Mesenchymal stem cell (in vitro differentiated cells and primary cell): ENCODE measurements at regions not wholly inside any gene's neighbourhood (a gene's known extent, or its start where the extent isn't known, plus 50 kb on each side); places are given as distances from the start of the nearest gene placed in this dataset.

Experiments
- DNase-seq: peaks from one replicate; pipeline ENCODE4 v3.0.0-alpha.2; 2013
- H2AFZ ChIP-seq: one replicate; pipeline ENCODE4 v1.6.1; 2013; ENCODE audit warnings: low read depth, mild to moderate bottlenecking, control low read depth, inconsistent platforms, low read length, moderate library complexity
- H2AK5ac ChIP-seq: 2 replicates; pipeline ENCODE4 v1.6.1; 2013; ENCODE audit warnings: low read length, moderate library complexity, mild to moderate bottlenecking, inconsistent platforms; ENCODE audit not compliant: severe bottlenecking
- H2BK120ac ChIP-seq: one replicate; pipeline ENCODE4 v1.6.1; 2013; ENCODE audit warnings: low read depth, mild to moderate bottlenecking, inconsistent platforms, low read length, moderate library complexity
- H2BK12ac ChIP-seq, 2 experiments: one replicate each; pipeline ENCODE4 v1.6.1; 2013; ENCODE audit warnings: inconsistent platforms in 2 of 2, low read length in 2 of 2, mild to moderate bottlenecking in 2 of 2, moderate library complexity in 2 of 2, control low read depth in 1 of 2
- H2BK15ac ChIP-seq: one replicate; pipeline ENCODE4 v1.6.1; 2013; ENCODE audit warnings: mild to moderate bottlenecking, low read depth, inconsistent platforms; ENCODE audit not compliant: poor library complexity, severe bottlenecking
- H2BK5ac ChIP-seq: 2 replicates; pipeline ENCODE4 v1.6.1; 2013; ENCODE audit warnings: low read depth, mild to moderate bottlenecking, low read length, control low read depth, inconsistent platforms; ENCODE audit not compliant: poor library complexity, severe bottlenecking
- H3K14ac ChIP-seq, 2 experiments: one replicate each; pipeline ENCODE4 v1.6.1; 2013; ENCODE audit warnings: inconsistent platforms in 2 of 2, low read length in 2 of 2, control low read depth in 1 of 2, mild to moderate bottlenecking in 1 of 2, moderate library complexity in 1 of 2
- H3K18ac ChIP-seq, 2 experiments: one replicate each; pipeline ENCODE4 v1.6.1; 2013; ENCODE audit warnings: inconsistent platforms in 2 of 2, low read length in 2 of 2, control low read depth in 1 of 2, low read depth in 1 of 2, mild to moderate bottlenecking in 1 of 2
- H3K23ac ChIP-seq, 2 experiments: one replicate each; pipeline ENCODE4 v1.6.1; 2013; ENCODE audit warnings: inconsistent platforms in 2 of 2, low read length in 2 of 2, mild to moderate bottlenecking in 2 of 2, moderate library complexity in 2 of 2, control low read depth in 1 of 2
- H3K27ac ChIP-seq: 2 replicates; pipeline ENCODE4 v1.5.1; 2013; ENCODE audit warnings: mild to moderate bottlenecking, moderate library complexity, low read length, control low read depth, inconsistent platforms; ENCODE audit not compliant: poor library complexity, severe bottlenecking
- H3K27me3 ChIP-seq, 2 experiments: 2 replicates each; pipeline versions ENCODE4 v1.6.1 to v1.7.0; 2013; ENCODE audit warnings: low read length in 2 of 2, mild to moderate bottlenecking in 2 of 2, moderate library complexity in 2 of 2, control low read depth in 1 of 2, inconsistent platforms in 1 of 2; ENCODE audit not compliant: control insufficient read depth in 1 of 2, insufficient read depth in 1 of 2
- H3K36me3 ChIP-seq, 2 experiments: 2 replicates each; pipeline versions ENCODE4 v1.6.1 to v1.7.0; 2013; ENCODE audit warnings: low read length in 2 of 2, control low read depth in 1 of 2, inconsistent platforms in 1 of 2, low read depth in 1 of 2, mild to moderate bottlenecking in 1 of 2; ENCODE audit not compliant: insufficient read depth in 2 of 2, control insufficient read depth in 1 of 2
- H3K4ac ChIP-seq, 2 experiments: one replicate each; pipeline ENCODE4 v1.6.1; 2013; ENCODE audit warnings: inconsistent platforms in 2 of 2, low read length in 2 of 2, mild to moderate bottlenecking in 2 of 2, moderate library complexity in 2 of 2, control low read depth in 1 of 2, low read depth in 1 of 2
- H3K4me1 ChIP-seq: 2 replicates; pipeline ENCODE4 v1.6.1; 2013; ENCODE audit warnings: low read depth, low read length, control low read depth; ENCODE audit not compliant: control insufficient read depth, insufficient read depth
- H3K4me2 ChIP-seq: 2 replicates; pipeline ENCODE4 v1.6.1; 2013; ENCODE audit warnings: low read length, mild to moderate bottlenecking, inconsistent platforms; ENCODE audit not compliant: poor library complexity, severe bottlenecking
- H3K4me3 ChIP-seq, 2 experiments: 2 replicates each; pipeline versions ENCODE4 v1.5.1 to v1.7.0; 2013; ENCODE audit warnings: low read length in 2 of 2, mild to moderate bottlenecking in 2 of 2, control low read depth in 1 of 2, low read depth in 1 of 2; ENCODE audit not compliant: insufficient read depth in 1 of 2
- H3K79me1 ChIP-seq: replicated peaks from 2 replicates; pipeline ENCODE4 v1.6.1; 2013; ENCODE audit warnings: mild to moderate bottlenecking, control low read depth, low read length, inconsistent platforms; ENCODE audit not compliant: poor library complexity, severe bottlenecking
- H3K9ac ChIP-seq: 2 replicates; pipeline ENCODE4 v1.7.0; 2013; ENCODE audit warnings: mild to moderate bottlenecking, low read length, moderate library complexity
- H3K9me3 ChIP-seq: 2 replicates; pipeline ENCODE4 v1.7.0; 2013; ENCODE audit warnings: mild to moderate bottlenecking, low read length; ENCODE audit not compliant: control insufficient read depth
- H4K8ac ChIP-seq: one replicate; pipeline ENCODE4 v1.6.1; 2013; ENCODE audit warnings: inconsistent platforms, mild to moderate bottlenecking, low read length, moderate library complexity
- H4K91ac ChIP-seq: one replicate; pipeline ENCODE4 v1.6.1; 2013; ENCODE audit warnings: mild to moderate bottlenecking, low read length, inconsistent platforms
- WGBS: methylation state at CpG from one replicate; pipeline ENCODE4 v1.1.7; 2013; ENCODE audit warnings: mixed read lengths; 5-methylcytosine and 5-hydroxymethylcytosine counted together

DNA sequence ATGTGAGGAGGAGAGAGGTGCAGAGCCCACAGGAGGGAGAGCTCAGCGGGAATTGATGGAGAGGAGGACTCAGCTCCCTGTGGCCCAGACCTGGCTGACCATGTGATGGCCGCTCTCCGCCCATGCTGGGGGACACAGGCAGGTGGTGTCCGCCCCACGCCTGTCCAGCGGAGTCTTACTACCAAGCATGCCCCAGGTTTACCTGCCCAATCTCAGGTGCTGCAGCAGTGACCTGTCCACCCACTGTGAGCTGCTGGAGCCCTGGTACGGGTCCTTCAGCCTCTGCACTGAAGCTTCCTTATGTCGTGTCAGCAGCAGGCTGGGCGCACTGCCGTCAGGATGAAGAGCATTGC is 170.8 kb downstream of the RTP5 start:
- no peak overlapping the region for H3K23ac ChIP-seq
- no peak overlapping the region for H4K91ac ChIP-seq
- no peak overlapping the region for H2BK5ac ChIP-seq
- no peak overlapping the region for H3K27ac ChIP-seq
- no peaks in the 10 kb centered on the region for H3K79me1 ChIP-seq
- no peak overlapping the region for H4K8ac ChIP-seq
- H3K14ac ChIP-seq = no peak overlapping the region
- no peak overlapping the region for H2BK12ac ChIP-seq
- no peak overlapping the region for H2BK120ac ChIP-seq
- H2BK15ac ChIP-seq = no peak overlapping the region
- no peaks in the 10 kb centered on the region for H3K9me3 ChIP-seq
- no peak overlapping the region for H3K18ac ChIP-seq
- WGBS = 79% methylated on average over 10 of the region's 10 CpGs
- peaks cover 52 to 90% of the 10 kb centered on the region in 2 experiments for H3K27me3 ChIP-seq
- H3K4me2 ChIP-seq = no peak overlapping the region
- H3K36me3 ChIP-seq = no peaks in the 10 kb centered on the region
- H3K4me1 ChIP-seq = no peaks in the 10 kb centered on the region
- H2AFZ ChIP-seq = no peak overlapping the region
- no peak overlapping the region for H2AK5ac ChIP-seq
- no peak for DNase-seq
- no peak overlapping the region for H3K9ac ChIP-seq
- no peak overlapping the region for H3K4ac ChIP-seq
- H3K4me3 ChIP-seq = no peak overlapping the region

GRCh38 chr2:242040681-242041080 is 171.2 kb downstream of the RTP5 start:
- no peak for DNase-seq
- 89% methylated on average over 15 of the region's 15 CpGs for WGBS
- Histone ChIP-seq H3K4me3 (no peak overlapping the region), H3K14ac (no peak overlapping the region), H3K27ac (no peak overlapping the region), H3K23ac (no peak overlapping the region), H3K4me2 (no peak overlapping the region), H4K8ac (no peak overlapping the region), H2BK120ac (no peak overlapping the region), H3K79me1 (no peaks in the 10 kb centered on the region), H3K4ac (no peak overlapping the region), H2AFZ (no peak overlapping the region), H2BK5ac (no peak overlapping the region), H3K9ac (no peak overlapping the region), H3K9me3 (no peaks in the 10 kb centered on the region), H3K4me1 (no peaks in the 10 kb centered on the region), H4K91ac (no peak overlapping the region), H3K36me3 (no peaks in the 10 kb centered on the region), H3K27me3 (peaks cover 48 to 86% of the 10 kb centered on the region in 2 experiments), H3K18ac (no peak overlapping the region), H2BK12ac (no peak overlapping the region), H2AK5ac (no peak overlapping the region), H2BK15ac (no peak overlapping the region)

GRCh38 chr2:242041816-242042215 is 172.3 kb downstream of the RTP5 start:
- no peak overlapping the region for H3K27ac ChIP-seq
- H3K18ac ChIP-seq = no peak overlapping the region
- no peak overlapping the region for H4K91ac ChIP-seq
- no peak overlapping the region for H3K14ac ChIP-seq
- no peak overlapping the region for H2BK5ac ChIP-seq
- H3K9ac ChIP-seq = no peak overlapping the region
- DNase-seq = no peak
- H3K4me3 ChIP-seq = no peak overlapping the region
- H3K36me3 ChIP-seq = no peaks in the 10 kb centered on the region
- H3K4me2 ChIP-seq = no peak overlapping the region
- no peak overlapping the region for H3K4ac ChIP-seq
- 80% methylated on average over 3 of the region's 3 CpGs for WGBS
- H3K9me3 ChIP-seq = no peaks in the 10 kb centered on the region
- no peak overlapping the region for H2BK12ac ChIP-seq
- no peak overlapping the region for H2BK15ac ChIP-seq
- H2AFZ ChIP-seq = no peak overlapping the region
- no peak overlapping the region for H2BK120ac ChIP-seq
- no peak overlapping the region for H3K23ac ChIP-seq
- no peak overlapping the region for H2AK5ac ChIP-seq
- no peak overlapping the region for H4K8ac ChIP-seq
- no peaks in the 10 kb centered on the region for H3K79me1 ChIP-seq
- peaks cover 36 to 82% of the 10 kb centered on the region in 2 experiments for H3K27me3 ChIP-seq
- H3K4me1 ChIP-seq = no peaks in the 10 kb centered on the region

GRCh38 chr2:242043538-242044312 is 174.2 kb downstream of the RTP5 start:
- no peak overlapping the region for H3K4me3 ChIP-seq
- no peak overlapping the region for H3K23ac ChIP-seq

More at GRCh38 chr2:242043538-242044312, 174.2 kb downstream of the RTP5 start:
- Histone ChIP-seq H3K4ac (no peak overlapping the region), H3K9ac (no peak overlapping the region), H4K91ac (no peak overlapping the region), H3K18ac (no peak overlapping the region), H2AFZ (no peak overlapping the region), H2AK5ac (no peak overlapping the region), H3K4me1 (no peaks in the 10 kb centered on the region), H3K36me3 (no peaks in the 10 kb centered on the region), H3K9me3 (no peaks in the 10 kb centered on the region), H2BK15ac (no peak overlapping the region), H3K27ac (no peak overlapping the region), H3K4me2 (no peak overlapping the region), H2BK12ac (no peak overlapping the region), H4K8ac (no peak overlapping the region), H3K79me1 (no peaks in the 10 kb centered on the region), H2BK120ac (no peak overlapping the region), H3K27me3 (peaks cover 33 to 76% of the 10 kb centered on the region in 2 experiments), H3K14ac (no peak overlapping the region), H2BK5ac (no peak overlapping the region)
- WGBS = 89% methylated on average over 10 of the region's 13 CpGs
- DNase-seq = no peak
